ENCODE measurements at regions not wholly inside any gene's neighbourhood (a gene's known extent, or its start where the extent isn't known, plus 50 kb on each side); places are given as distances from the start of the nearest gene placed in this dataset.
"Not testable (repeated sequence)": the region's sequence is repeated elsewhere in the genome, so short reads cannot be mapped to it uniquely, and the experiment has no call there.

DNA sequence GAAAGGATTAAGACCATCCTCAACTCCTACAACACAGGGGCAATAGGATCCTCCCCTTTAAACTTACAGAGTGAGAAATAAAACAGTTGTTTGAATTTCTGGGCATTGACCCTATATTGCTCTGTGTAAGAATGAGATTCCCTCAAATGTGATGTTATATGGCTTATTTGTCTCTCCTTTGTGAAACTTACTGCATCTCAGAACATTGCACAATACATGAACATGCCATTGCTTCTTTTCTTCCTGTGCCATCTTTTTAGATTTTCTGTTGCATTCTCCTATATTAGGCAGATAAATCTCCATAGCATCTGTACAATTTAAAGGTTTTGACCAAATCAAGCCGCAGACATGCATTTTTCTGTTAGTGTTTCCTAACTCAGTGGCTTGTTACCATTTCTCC, 941.9 kb upstream of the FANCL start:
- intact Hi-C loops (cut with micrococcal nuclease), result no loop called here
- ATAC-seq, result no peak
- DNase-seq, result no peak

DNA sequence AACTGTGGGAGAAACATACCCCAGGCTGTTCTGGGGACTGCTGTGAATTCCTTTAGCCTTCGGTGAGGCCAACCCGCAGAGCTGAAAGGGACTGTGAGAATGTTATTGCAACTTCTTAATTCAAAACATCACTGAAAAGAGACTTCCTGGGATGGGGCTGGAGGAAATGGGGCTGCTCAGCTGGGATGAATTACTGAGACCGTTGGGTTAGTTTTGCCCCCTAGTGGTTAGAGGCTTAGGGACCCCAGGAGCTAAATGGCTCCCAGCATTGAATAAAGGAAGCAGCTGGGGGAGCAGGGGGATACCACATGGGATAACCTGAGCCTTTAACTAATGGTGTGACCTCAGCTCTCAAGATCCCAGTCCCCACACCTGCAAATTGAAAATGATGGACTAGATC, 941.1 kb upstream of the FANCL start:
- ATAC-seq, result no peak

DNA sequence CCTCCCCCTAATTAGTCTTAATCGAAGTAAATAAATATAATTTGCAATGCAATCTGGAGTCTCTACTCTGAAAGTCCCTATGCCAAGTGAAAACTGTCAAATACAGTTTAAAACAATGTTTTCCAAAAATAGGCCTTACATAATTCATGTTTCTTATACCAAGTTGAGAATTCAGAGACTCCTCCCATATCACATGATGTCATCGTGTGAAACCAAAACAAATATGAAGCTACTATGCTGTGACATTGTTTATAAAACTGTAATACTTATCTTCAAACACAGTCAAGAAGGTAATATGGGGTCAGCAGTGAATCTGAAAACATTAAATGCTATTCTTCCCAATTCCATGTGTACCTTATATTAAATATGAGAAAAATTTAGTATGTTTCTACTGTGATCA, 940.2 kb upstream of the FANCL start:
- intact Hi-C loops (cut with micrococcal nuclease), result no loop called here
- ATAC-seq, result no peak
- DNase-seq, result no peak

More for the DNA sequence above, 941.1 kb upstream of the FANCL start:
- intact Hi-C loops (cut with micrococcal nuclease), result no loop called here
- DNase-seq, result no peak

DNA sequence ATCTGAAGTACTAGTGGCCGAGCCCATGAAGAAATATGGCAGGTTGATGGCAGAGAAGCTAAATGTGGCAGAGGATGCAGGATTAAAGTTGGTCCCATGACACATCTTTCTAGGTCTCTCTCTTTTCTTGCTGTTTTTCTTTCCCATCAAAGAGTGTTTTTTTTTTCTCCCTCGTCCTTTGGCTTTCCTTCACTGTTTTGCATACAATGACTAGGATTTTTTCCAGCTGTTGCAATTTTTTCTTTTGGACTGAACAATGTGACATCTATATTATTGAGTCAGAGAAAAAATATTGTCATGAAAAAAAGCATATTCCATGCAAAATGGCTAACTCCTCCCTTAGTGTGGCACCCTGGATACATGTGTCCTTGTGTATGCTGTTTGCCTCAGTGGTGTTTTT, 939.5 kb upstream of the FANCL start:
- DNase-seq (no peak), ATAC-seq (no peak)
- intact Hi-C loops (cut with micrococcal nuclease), result no loop called here

DNA sequence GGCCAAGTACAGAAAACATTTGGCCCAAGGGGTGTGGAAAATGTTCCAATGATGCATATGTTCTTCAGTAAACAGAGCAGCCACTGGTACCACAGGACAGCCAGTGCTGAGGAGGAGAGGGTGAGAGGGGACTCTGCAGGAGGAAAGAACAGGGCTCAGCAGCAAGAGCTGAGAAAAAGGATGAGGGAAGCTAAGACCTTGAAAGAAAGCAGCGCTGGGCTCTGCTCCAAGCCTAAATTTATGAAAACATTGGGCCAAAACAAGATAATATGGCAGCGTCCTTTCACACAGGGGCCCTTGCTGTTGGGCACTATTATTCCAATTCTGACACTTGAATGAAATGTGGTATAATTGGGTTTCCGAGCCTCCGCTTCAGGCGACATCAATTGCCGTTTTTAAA, 939.0 kb upstream of the FANCL start:
- no peak for DNase-seq
- ATAC-seq, result no peak
- intact Hi-C loops (cut with micrococcal nuclease), result no loop called here

DNA sequence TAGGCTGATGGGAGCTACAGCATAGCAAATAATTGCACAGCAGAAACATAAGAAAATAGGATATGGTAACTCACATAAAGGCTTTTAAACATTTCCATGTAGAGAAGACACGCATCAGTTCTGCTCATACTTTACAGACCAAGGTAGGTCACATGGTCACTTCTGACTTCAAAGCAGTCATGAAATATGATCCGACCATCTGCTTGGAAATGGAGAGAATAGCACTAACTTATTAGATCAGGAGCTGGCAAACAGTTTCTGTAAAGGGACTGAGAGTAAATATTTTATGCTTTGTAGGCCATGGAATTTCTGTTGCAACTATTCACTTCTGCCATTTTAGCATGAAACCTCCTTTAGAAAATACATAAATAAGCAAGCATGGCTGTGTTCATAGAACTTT, 936.6 kb upstream of the FANCL start:
- DNase-seq (no peak), ATAC-seq (no peak)
- intact Hi-C loops (cut with micrococcal nuclease), result no loop called here

DNA sequence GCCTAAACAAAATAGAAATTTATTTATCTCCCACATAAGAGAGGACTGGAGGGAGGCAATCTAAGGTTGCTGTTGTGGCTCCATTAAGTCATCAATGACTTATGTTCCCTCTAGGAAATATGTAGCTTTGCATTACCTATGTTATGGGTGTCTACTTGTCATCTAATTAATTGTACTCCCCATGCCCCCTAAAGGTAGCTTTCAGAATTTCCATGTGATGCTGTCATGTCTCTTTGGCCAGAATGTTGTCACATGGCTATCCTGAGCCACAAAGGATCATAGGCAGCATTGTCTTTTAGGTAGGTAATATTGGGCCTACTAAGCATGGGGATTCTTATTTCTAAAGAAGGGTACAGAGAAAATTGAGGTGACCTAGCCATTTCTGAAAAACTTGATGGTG, 935.6 kb upstream of the FANCL start:
- no peak for DNase-seq
- ATAC-seq, result no peak
- intact Hi-C loops (cut with micrococcal nuclease), result no loop called here

DNA sequence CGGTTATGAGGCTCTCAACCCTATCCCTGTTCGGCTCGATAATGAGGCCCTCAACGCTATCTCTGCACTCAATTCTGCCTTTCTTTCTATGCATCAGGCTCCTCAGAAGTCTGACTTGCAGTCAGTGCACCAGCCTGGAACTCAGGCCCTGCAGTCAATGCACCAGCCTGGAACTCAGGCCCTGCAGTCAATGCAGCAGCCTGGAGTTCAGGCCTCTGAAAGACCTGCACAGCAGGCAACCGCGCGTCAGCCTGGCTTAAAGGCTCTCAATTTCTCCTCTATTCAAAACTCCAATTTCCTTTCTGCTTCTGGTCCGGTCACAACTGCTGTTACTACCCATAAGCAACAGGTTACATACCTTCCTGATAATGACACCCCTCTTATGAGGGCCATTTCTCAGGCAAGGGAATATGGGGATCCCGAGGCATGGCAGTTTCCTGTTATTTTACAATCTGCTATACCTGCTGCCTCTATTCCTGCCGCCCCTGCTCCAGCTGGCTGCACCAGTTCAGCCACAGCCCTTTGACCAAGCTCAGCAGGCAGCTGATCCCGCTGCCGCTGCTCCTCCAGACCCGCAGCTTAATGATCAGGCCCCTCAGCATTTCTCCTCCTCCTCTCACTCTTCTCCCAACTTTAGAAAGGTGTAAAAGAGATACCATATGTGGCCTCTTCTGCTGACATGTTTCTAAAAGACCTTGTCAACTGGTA, 933.6 kb upstream of the FANCL start:
- DNase-seq, result no peak
- intact Hi-C loops (cut with micrococcal nuclease), result no loop called here
- no peak for ATAC-seq

DNA sequence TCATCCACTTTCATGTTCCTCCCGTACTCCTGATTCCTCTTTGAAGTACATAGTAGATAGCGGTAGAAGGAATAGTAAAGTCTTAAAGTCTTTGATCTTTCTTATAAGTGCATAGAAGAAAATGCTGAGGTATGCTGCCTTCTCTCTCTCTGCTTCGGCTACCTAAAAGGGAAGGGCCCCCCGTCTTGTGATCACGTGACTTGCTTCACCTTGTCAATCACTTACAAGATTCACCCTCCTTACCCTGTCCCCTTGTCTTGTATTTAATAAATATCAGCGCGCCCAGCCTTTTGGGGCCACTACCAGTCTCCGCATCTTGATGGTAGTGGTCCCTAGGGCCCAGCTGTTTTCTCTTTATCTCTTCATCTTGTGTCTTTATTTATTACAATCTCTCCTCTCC, 932.2 kb upstream of the FANCL start:
- intact Hi-C loops (cut with micrococcal nuclease), result no loop called here
- DNase-seq, result no peak
- no peak for ATAC-seq

DNA sequence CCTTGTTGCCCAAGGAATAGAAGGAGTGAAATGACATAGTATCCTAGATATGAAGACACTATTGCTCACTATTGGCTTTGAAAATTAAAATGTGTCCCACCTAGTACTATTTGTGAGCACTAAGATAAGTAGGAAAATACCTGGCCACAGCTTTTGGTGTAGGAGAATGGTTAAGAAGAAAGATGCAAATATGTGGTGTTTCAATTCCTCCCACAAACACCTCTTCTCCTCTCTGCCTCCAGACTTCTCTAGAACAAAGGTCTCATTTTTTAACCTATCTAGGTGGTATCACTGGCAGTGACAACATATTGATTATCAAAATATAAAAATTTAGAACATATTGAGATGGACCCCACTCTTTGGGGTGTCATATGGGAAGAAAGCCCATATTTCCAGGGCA, 929.9 kb upstream of the FANCL start:
- no peak for ATAC-seq
- intact Hi-C loops (cut with micrococcal nuclease), result no loop called here
- no peak for DNase-seq

DNA sequence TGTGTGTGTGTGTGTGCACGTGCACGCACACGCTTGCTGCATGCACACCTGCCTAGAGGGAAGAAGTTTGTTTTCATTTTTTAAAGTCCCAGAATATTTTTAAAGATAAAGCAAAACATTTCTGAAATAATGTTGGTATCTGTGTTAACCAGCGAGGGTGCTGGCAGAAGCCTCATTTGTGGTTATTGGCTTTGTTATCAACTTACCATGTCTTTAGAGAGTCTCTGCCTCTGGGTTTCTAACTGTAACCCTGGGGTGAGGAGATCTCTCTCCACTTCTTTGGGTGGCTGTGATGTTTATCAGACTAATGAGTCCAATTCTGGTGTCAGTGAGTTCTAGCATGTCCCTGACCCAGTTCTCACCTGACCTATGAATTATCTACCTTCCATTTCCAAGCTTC, 927.6 kb upstream of the FANCL start:
- intact Hi-C loops (cut with micrococcal nuclease), result no loop called here
- DNase-seq, result no peak
- no peak for ATAC-seq

DNA sequence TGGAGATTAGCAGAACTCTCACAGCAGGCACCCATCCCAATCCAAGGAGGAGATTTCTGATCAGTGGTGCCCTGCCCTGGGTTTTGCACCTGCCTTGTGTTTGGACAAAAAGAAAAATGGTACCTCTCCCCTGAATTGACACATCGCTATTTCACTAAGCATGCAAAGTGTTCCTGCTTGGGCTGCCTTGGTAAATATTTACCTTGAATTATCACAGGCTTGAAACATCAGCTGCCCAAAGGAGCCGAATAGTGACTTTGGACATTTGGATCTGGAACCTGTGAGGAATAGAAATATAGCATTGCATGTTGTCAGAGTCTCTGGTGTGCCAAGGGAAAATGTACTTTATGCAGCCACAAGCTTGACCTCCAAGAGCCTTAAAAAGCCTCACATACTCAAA, 926.4 kb upstream of the FANCL start:
- ATAC-seq (no peak), DNase-seq (no peak)
- intact Hi-C loops (cut with micrococcal nuclease), result no loop called here

DNA sequence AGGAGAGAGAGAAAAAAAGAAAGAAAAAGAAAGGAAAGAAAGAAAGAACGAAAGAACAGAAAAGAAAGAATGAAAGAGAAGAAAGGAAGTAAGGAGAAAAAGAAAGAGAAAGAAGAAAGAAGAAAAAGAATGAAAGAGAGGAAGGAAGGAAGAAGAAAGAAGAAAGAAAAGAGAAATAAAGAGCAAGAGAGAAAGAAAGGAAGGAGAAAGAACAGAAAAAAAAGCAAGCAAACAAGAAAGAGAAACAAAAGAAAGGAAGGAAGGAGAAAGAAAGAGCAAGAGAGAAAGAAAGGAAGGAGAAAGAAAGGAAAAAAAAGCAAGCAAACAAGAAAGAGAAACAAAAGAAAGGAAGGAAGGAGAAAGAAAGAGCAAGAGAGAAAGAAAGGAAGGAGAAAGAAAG, 916.8 kb upstream of the FANCL start:
- intact Hi-C loops (cut with micrococcal nuclease); ATAC-seq; DNase-seq: not testable (repeated sequence)

DNA sequence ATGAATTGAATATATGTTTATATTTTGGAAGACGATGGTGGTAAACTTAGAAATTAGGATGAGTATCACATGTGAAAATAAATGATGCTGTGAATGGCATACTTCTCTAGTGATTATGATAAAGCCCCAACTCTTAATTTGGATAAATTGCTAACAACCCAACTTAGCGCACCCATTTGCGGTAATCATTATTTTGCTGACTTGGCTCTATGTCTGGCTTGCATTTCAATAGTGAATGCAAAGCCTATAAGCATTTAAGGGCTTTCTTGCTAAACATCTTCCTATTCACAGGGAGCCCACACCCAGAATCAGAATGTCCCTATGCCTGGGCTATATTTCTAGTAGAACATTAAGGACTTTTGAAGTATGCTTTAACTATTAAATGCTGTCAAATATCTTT, 910.7 kb upstream of the FANCL start:
- intact Hi-C loops (cut with micrococcal nuclease), result no loop called here
- DNase-seq, result no peak
- ATAC-seq, result no peak

DNA sequence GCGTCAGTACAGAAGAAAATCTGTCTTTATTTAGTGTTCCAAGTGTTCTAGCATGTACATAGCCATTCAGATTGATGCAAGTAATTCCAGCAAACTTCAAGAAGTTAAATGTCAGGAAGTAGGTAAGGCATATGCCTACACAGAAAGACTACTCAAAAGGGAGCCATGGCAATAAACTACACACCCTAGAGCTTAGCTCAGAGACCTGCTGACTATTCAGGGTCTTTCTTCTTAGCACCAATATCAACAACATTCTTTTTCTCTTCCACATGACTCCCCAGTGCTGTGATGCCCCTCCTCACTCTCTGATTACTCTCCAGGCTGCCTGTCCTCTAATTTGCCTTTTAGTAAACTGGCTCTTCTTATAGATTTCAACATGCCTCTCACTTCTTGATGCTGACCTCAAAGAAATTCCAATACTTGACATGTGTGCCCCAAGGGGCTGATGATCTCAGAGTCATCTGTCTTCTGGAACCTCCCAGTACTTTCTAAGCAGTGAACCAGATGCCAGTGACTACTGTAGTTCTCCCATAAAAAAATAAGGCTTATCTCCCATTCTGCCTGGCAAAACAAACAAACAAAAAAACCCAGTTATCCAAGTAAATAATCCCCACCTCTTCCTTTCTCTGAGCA, 909.2 kb upstream of the FANCL start:
- intact Hi-C loops (cut with micrococcal nuclease), result no loop called here
- ATAC-seq (no peak), DNase-seq (no peak)

DNA sequence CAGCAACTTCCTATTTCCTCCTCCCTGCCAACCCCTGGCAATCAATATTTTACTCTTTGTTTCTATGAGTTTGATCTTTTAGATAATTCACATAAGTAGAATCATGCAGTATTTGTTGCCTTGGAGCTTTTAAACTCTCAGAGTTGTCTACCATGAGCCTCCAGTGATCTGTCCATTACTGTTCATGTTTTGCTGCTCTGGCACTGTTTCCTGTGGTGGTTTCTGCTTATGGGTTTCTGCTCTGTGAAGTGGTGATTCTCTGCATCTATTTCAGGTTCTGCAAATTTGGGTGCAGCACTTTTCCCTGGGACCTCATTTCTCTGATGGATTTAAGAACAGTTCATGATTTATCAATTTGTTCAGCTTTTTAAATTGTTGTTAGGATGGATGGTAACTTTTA, 908.1 kb upstream of the FANCL start:
- DNase-seq, result no peak
- no peak for ATAC-seq
- intact Hi-C loops (cut with micrococcal nuclease), result no loop called here

DNA sequence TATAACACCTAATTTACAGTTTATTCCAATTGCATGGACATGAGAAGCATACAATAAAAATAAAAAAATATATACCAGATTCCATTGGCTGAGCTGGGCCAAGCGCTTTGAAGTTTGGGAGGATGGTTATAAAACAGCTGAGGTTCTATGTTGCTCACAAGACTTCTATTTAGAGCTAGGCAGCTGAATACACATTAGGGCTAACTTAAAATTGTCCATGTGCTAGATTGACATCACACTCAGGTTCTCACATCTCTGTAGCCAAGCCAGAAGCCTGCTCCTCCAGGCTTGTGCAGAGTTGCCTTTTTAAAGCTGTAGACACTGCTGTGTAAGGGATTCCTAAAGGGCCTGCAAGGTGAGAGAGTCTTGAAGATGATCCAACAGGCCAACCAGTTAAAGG, 871.1 kb upstream of the FANCL start:
- intact Hi-C loops (cut with micrococcal nuclease), result no loop called here
- ATAC-seq (no peak), DNase-seq (no peak)

DNA sequence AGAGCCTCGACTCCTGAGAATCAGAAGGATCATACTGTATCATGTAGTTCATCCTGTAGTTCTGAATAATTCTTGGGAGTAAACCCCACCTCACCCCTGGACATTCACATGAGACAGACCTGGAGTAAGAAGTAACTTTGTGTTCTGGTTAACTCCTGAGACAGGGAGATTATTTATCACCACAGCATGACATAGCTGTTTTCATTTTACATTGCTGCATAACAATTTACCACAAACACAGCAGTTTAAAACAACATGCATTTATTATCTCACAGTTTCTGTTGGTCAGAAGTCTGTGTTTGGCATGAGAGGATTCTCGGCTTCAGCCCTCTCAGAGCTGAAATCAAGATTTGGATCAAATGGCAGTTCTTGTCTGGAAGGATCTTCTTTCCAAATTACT, 855.8 kb upstream of the FANCL start:
- no peak for DNase-seq
- intact Hi-C loops (cut with micrococcal nuclease), result no loop called here
- no peak for ATAC-seq

DNA sequence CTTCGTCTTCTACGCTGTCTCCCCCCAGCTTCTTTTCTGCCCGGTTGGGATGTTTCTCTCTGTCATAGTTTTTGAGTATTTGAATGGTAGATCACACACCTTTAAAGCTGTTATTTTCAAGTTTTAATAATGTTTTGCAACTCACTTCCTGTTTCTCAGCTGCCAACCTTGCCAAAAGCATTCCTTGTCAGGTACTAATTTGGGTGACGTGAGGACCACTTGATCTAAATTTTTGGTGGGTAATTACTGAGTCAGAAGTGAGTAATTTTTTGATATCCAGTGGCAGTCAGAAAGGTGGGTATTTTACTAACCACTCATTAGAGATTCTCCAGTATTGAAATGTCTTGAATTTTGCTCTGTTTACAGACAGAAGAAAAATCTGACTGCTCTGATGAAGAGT, 852.4 kb upstream of the FANCL start:
- DNase-seq, result no peak
- intact Hi-C loops (cut with micrococcal nuclease), result no loop called here

DNA sequence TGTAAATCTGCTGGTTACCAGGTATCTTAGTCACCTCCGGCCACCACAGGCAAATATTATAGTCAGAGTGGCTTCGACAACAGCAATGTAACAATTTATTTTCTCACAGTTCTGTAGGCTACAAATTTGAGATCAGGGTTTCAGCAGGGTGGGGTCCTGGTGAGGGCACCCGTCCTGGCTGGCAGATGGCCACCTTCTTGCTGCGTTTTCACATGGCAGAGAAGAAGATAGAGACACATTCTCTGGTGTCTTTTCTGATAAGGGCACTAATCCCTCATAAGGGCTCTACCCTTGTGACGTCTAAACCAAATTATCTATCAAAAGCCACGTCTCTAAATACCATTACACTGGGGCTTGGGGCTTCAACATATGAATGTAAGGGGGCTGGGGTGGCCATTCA, 843.2 kb upstream of the FANCL start:
- ATAC-seq, result no peak
- intact Hi-C loops (cut with micrococcal nuclease), result no loop called here
- DNase-seq, result no peak

More for the DNA sequence above, 852.4 kb upstream of the FANCL start:
- ATAC-seq, result no peak

DNA sequence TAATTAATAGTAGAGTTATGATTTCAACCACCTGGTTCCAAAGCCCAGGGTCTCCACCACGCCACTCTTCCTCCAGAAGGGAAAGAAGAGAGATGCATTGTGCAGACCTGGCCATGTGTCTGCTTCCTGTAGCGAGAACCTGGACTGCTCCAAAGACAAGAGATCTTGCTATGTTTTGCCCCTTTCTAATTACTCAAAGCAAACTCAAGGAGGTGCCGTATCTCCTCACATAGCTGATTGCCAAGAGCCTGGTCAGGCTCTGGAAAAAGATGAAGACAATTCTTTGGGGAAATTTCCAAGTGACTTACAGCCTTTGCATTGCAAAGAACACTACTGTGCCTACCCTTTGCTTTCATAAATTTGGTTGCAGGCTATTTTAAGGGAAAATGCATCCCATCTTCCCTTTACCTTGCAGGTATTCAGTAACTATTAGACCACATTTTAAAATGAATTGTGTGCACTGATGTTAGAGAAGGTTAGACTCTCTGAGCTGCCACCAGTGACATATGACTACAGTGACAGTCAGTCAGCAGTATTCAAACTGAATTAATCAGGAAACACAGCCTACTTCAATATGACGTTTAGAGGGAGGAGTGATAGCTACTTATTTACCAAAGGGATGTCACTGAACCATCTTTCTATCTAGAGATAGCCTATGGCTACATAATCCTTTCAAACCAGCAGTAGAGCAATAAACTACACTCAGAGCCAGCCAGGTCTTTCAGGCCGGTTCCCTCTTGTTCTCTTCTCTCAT, 842.1 kb upstream of the FANCL start:
- DNase-seq (no peak), ATAC-seq (no peak)
- intact Hi-C loops (cut with micrococcal nuclease), result no loop called here
